Endodermal cell (in vitro differentiated cells): ENCODE measurements at regions not wholly inside any gene's neighbourhood (a gene's known extent, or its start where the extent isn't known, plus 50 kb on each side); places are given as distances from the start of the nearest gene placed in this dataset.

ENCODE experiments used
- DNase-seq: peaks from one replicate; pipeline ENCODE4 v3.0.0-alpha.2; 2017
- H3K27ac ChIP-seq: 2 replicates; pipeline ENCODE4 v1.5.1; 2013; ENCODE audit warnings: mild to moderate bottlenecking, low read depth, low read length, moderate library complexity
- H3K27me3 ChIP-seq: 2 replicates; pipeline ENCODE4 v1.6.1; 2013; ENCODE audit warnings: mild to moderate bottlenecking, low read length, moderate library complexity; ENCODE audit not compliant: insufficient read depth, control insufficient read depth, poor library complexity, severe bottlenecking
- H3K36me3 ChIP-seq: 2 replicates; pipeline ENCODE4 v1.7.0; 2013; ENCODE audit warnings: mild to moderate bottlenecking, low read length, moderate library complexity; ENCODE audit not compliant: control insufficient read depth, insufficient read depth
- H3K4me1 ChIP-seq: one replicate; pipeline ENCODE4 v1.7.0; 2013; ENCODE audit warnings: low read length; ENCODE audit not compliant: control insufficient read depth, insufficient read depth
- H3K4me3 ChIP-seq: 2 replicates; pipeline ENCODE4 v1.5.1; 2013; ENCODE audit warnings: mild to moderate bottlenecking, low read length, moderate library complexity
- H3K9ac ChIP-seq: 2 replicates; pipeline ENCODE4 v1.6.1; 2013; ENCODE audit warnings: mild to moderate bottlenecking, low read length, moderate library complexity; ENCODE audit not compliant: poor library complexity, severe bottlenecking; ENCODE audit errors: extremely low read depth
- H3K9me3 ChIP-seq: 2 replicates; pipeline ENCODE4 v1.6.1; 2013; ENCODE audit warnings: mild to moderate bottlenecking, low read length, moderate library complexity; ENCODE audit not compliant: control insufficient read depth
- H3K27ac Mint-ChIP-seq: 2 replicates; pipeline ENCODE4 v1.8.0; 2020; ENCODE audit warnings: mixed read lengths
- H3K27me3 Mint-ChIP-seq: 2 replicates; pipeline ENCODE4 v1.8.0; 2021; ENCODE audit warnings: mild to moderate bottlenecking, mixed read lengths; ENCODE audit not compliant: insufficient read depth
- H3K36me3 Mint-ChIP-seq: 2 replicates; pipeline ENCODE4 v1.8.0; 2020; ENCODE audit warnings: low read depth, mixed read lengths
- H3K4me1 Mint-ChIP-seq: 2 replicates; pipeline ENCODE4 v1.8.0; 2020; ENCODE audit warnings: mixed read lengths
- H3K4me3 Mint-ChIP-seq: 2 replicates; pipeline ENCODE4 v1.8.0; 2020; ENCODE audit warnings: mild to moderate bottlenecking, moderate library complexity, mixed read lengths
- H3K9me3 Mint-ChIP-seq: 2 replicates; pipeline ENCODE4 v1.8.0; 2020; ENCODE audit warnings: mild to moderate bottlenecking, mixed read lengths
- CTCF ChIP-seq: fragments of 200-600 bp; sonication (generic); conservative IDR thresholded peaks from 2 replicates; pipeline ENCODE4 v1.5.0; 2021; ENCODE audit warnings: antibody characterized with exemption, mild to moderate bottlenecking
- WGBS, 2 experiments: methylation state at CpG; one replicate each; pipeline versions ENCODE4 v1.1.5 to v1.1.7; 2013; ENCODE audit warnings: missing lambda C conversion rate in 2 of 2, mixed read lengths in 1 of 2; ENCODE audit not compliant: insufficient coverage in 1 of 2, insufficient read length in 1 of 2; 5-methylcytosine and 5-hydroxymethylcytosine counted together

- no peak for TF ChIP-seq CTCF
- no peak overlapping the region for H3K27ac ChIP-seq
- H3K4me3 ChIP-seq: peak overlapping the region; percentile 78
- H3K36me3 ChIP-seq: no peaks in the 10 kb centered on the region
- Mint-ChIP-seq H3K4me3 (peak overlapping the region; percentile 70), H3K9me3 (no peaks in the 10 kb centered on the region), H3K4me1 (peaks cover 16% of the 10 kb centered on the region), H3K27ac (no peak overlapping the region), H3K36me3 (peaks cover 6% of the 10 kb centered on the region), H3K27me3 (peaks cover 39% of the 10 kb centered on the region)
- peaks cover 4% of the 10 kb centered on the region for H3K4me1 ChIP-seq
- H3K27me3 ChIP-seq: peaks cover 33% of the 10 kb centered on the region
- no peak for DNase-seq
- no peak overlapping the region for H3K9ac ChIP-seq
- H3K9me3 ChIP-seq: no peaks in the 10 kb centered on the region
- 88% methylated on average over 3 of the region's 6 CpGs; no CpG with 5 or more reads in 1 of the 2 experiments for WGBS, 2 experiments
Observed at GRCh38 chr17:64773386-64773835, 111.3 kb upstream of the SMURF2 start.

GRCh38 chr17:64772845-64773299 lies 110.8 kb upstream of the SMURF2 start:
- Histone ChIP-seq H3K27ac (no peak overlapping the region), H3K4me3 (no peak overlapping the region), H3K4me1 (peaks cover 4% of the 10 kb centered on the region), H3K9me3 (no peaks in the 10 kb centered on the region), H3K27me3 (peaks cover 28% of the 10 kb centered on the region), H3K9ac (no peak overlapping the region), H3K36me3 (no peaks in the 10 kb centered on the region)
- no peak for DNase-seq
- Mint-ChIP-seq H3K4me3 (peak overlapping the region; percentile 70), H3K4me1 (peaks cover 14% of the 10 kb centered on the region), H3K9me3 (no peaks in the 10 kb centered on the region), H3K27me3 (peaks cover 34% of the 10 kb centered on the region), H3K27ac (no peak overlapping the region), H3K36me3 (peaks cover 6% of the 10 kb centered on the region)
- WGBS, 2 experiments: 95 to 96% methylated on average over 6 of the region's 6 CpGs
- no peak for TF ChIP-seq CTCF

GRCh38 chr17:64771980-64772844 lies 110.1 kb upstream of the SMURF2 start:
- Mint-ChIP-seq H3K36me3 (peaks cover 6% of the 10 kb centered on the region), H3K4me3 (no peak overlapping the region), H3K9me3 (no peaks in the 10 kb centered on the region), H3K27me3 (peaks cover 27% of the 10 kb centered on the region), H3K27ac (no peak overlapping the region), H3K4me1 (peaks cover 7% of the 10 kb centered on the region)
- peaks cover under 1% of the 10 kb centered on the region for H3K4me1 ChIP-seq
- DNase-seq: no peak
- H3K9ac ChIP-seq: no peak overlapping the region
- no peaks in the 10 kb centered on the region for H3K36me3 ChIP-seq
- no peaks in the 10 kb centered on the region for H3K9me3 ChIP-seq
- H3K27ac ChIP-seq: no peak overlapping the region
- H3K4me3 ChIP-seq: no peak overlapping the region
- peaks cover 21% of the 10 kb centered on the region for H3K27me3 ChIP-seq
- no peak for TF ChIP-seq CTCF
- WGBS, 2 experiments: 73 to 89% methylated on average over 2 to 5 of the region's 5 CpGs
